Skeletal muscle tissue (tissue), 3 donors: ENCODE measurements at regions not wholly inside any gene's neighbourhood (a gene's known extent, or its start where the extent isn't known, plus 50 kb on each side); places are given as distances from the start of the nearest gene placed in this dataset.

Source experiments
- H3K27ac ChIP-seq: one replicate; pipeline ENCODE4 v1.7.0; 2013; ENCODE audit warnings: mild to moderate bottlenecking, low read depth, low read length, inconsistent platforms
- H3K27me3 ChIP-seq, 3 donors: one replicate each; pipeline ENCODE4 v1.7.0; 2013; ENCODE audit warnings: low read length in 3 of 3; ENCODE audit not compliant: control insufficient read depth in 3 of 3, insufficient read depth in 3 of 3
- H3K36me3 ChIP-seq, 3 donors: one replicate each; pipeline ENCODE4 v1.7.0; 2013; ENCODE audit warnings: low read length in 3 of 3; ENCODE audit not compliant: control insufficient read depth in 3 of 3, insufficient read depth in 3 of 3
- H3K4me1 ChIP-seq, 3 donors: one replicate each; pipeline ENCODE4 v1.7.0; 2013; ENCODE audit warnings: low read length in 3 of 3, mild to moderate bottlenecking in 3 of 3; ENCODE audit not compliant: control insufficient read depth in 3 of 3, insufficient read depth in 3 of 3
- H3K4me3 ChIP-seq, 3 donors: one replicate each; pipeline ENCODE4 v1.7.0; 2013; ENCODE audit warnings: low read length in 3 of 3
- H3K9ac ChIP-seq, 3 donors: one replicate each; pipeline ENCODE4 v1.7.0; 2013; ENCODE audit warnings: low read length in 3 of 3, mild to moderate bottlenecking in 3 of 3, moderate library complexity in 2 of 3, low read depth in 1 of 3
- H3K9me3 ChIP-seq, 3 donors: one replicate each; pipeline ENCODE4 v1.7.0; 2013; ENCODE audit warnings: low read length in 3 of 3; ENCODE audit not compliant: control insufficient read depth in 3 of 3
- donor health status: Osteomylitis.

GRCh38 chr6:41475737-41476357 is 70.3 kb upstream of the FOXP4 start:
- no peak overlapping the region for H3K9ac ChIP-seq

GRCh38 chr6:41476401-41476800 is 69.8 kb upstream of the FOXP4 start:
- no peak overlapping the region for H3K4me3 ChIP-seq
- H3K36me3 ChIP-seq = no peaks in the 10 kb centered on the region
- H3K27me3 ChIP-seq = peaks cover 5 to 20% (median 7%) of the 10 kb centered on the region in 3 donors
- no peaks in the 10 kb centered on the region for H3K9me3 ChIP-seq
- no peak overlapping the region for H3K27ac ChIP-seq
- H3K9ac ChIP-seq = no peak overlapping the region
- peaks cover 0 to 2% (median 0%) of the 10 kb centered on the region in 3 donors for H3K4me1 ChIP-seq

More at GRCh38 chr6:41475737-41476357, 70.3 kb upstream of the FOXP4 start:
- H3K27me3 ChIP-seq = peaks cover 11 to 24% (median 11%) of the 10 kb centered on the region in 3 donors
- H3K9me3 ChIP-seq = no peaks in the 10 kb centered on the region
- H3K36me3 ChIP-seq = no peaks in the 10 kb centered on the region
- no peak overlapping the region for H3K27ac ChIP-seq
- H3K4me3 ChIP-seq = no peak overlapping the region
- peaks cover 0 to 2% (median 0%) of the 10 kb centered on the region in 3 donors for H3K4me1 ChIP-seq

GRCh38 chr6:41477572-41477971 is 68.6 kb upstream of the FOXP4 start:
- Histone ChIP-seq H3K9ac (no peak overlapping the region), H3K27me3 (peaks cover 3 to 10% (median 3%) of the 10 kb centered on the region in 3 donors), H3K9me3 (no peaks in the 10 kb centered on the region), H3K27ac (no peak overlapping the region), H3K36me3 (no peaks in the 10 kb centered on the region), H3K4me1 (no peaks in the 10 kb centered on the region), H3K4me3 (no peak overlapping the region)

DNA sequence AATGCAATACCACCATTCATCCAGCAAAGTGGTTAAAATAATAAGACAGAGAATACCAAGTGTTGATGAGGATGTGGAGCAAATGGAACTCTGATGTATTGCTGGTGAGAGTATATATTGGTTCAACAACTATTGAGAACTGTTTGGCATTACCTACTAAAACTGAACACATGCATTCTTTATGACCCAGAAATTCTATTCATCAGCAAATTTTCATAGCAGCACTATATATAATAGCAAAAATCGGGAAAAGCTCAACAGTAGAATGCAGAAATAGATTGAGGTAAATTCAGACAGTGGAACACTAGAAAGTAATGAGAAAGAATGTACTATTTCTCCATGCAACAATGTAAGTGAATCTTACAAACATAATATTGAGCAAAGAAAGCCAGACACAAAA is 62.2 kb upstream of the FOXP4 start:
- Histone ChIP-seq H3K4me3 (no peak overlapping the region), H3K27ac (no peak overlapping the region), H3K27me3 (peaks cover 0 to 5% (median 0%) of the 10 kb centered on the region in 3 donors), H3K36me3 (no peaks in the 10 kb centered on the region), H3K9me3 (no peaks in the 10 kb centered on the region), H3K4me1 (peaks cover 0 to 5% (median 3%) of the 10 kb centered on the region in 3 donors), H3K9ac (no peak overlapping the region)

DNA sequence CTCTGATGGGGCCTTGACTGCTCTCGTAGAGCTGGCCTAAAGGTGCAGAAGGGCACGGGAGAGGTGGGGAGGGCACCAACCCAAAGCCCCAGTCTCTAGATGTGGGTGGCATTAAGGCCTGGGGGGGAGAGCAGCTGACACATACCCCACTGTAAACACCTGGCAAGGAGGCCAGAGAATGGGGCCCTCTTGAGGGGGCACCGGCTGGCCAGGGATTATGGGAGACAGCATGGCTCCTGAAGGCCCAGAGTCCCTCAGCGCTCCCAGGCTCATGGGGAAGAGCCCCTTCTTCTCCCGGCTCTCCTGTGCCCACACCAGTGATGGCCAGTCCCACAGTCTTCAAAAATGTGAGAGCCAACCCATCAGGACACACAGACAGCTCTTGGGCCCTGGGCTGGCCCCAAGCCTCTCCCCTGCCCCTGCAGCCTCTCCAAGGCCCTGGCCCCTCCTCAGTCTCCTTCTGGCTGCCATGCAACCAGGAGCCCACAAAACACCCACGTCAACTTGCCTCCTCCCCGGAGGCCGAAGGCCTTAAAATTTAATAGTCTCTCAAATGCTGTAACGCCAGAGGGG is 58.2 kb upstream of the FOXP4 start:
- Histone ChIP-seq H3K9me3 (no peaks in the 10 kb centered on the region), H3K4me3 (no peak overlapping the region), H3K36me3 (no peaks in the 10 kb centered on the region), H3K9ac (no peak overlapping the region), H3K27ac (no peak overlapping the region), H3K4me1 (peaks cover 0 to 8% (median 3%) of the 10 kb centered on the region in 3 donors), H3K27me3 (peaks cover 3 to 15% (median 7%) of the 10 kb centered on the region in 3 donors)

- H3K27ac ChIP-seq = peak overlapping the region; percentile 30
- H3K4me1 ChIP-seq = peaks cover 0 to 8% (median 3%) of the 10 kb centered on the region in 3 donors
- H3K4me3 ChIP-seq = no peak overlapping the region
- peaks cover 3 to 15% (median 7%) of the 10 kb centered on the region in 3 donors for H3K27me3 ChIP-seq
- no peak overlapping the region for H3K9ac ChIP-seq
- H3K9me3 ChIP-seq = no peaks in the 10 kb centered on the region
- H3K36me3 ChIP-seq = no peaks in the 10 kb centered on the region
These were observed 57.6 kb upstream of the FOXP4 start for GRCh38 chr6:41488433-41489119.

DNA sequence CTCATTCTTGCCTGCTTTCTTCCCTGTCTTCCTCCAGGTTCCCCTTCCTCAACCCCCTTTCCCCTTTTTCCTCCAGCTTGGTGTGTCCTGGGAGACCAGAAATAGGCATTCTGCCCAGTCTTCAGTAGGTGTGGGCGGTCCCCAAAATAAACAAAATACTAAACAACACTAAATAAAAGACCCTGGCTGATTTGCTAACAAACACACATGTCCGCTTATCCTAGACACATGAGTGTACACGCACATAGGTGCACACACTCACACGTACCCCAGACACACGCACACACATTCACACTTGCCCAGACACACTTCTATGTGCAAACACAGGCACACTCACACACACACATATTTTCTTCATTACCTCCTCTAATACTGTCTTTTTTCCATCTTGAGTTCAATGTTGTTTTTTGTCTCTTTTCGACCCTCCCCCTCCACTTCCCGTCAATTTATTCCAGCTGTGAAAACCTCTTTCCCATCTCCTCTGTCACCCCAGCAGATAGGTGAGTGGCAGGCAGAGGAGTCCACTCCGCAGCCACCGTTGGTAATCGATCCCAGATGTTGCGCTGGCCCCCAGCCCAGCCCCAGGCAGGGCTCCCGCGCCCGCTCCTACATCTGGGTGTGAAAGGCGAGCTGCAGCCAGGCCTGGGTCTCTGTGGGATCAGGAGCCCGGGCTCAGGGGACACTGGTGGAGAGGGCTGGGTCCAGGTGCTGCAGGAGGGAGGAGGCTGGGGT is 56.9 kb upstream of the FOXP4 start:
- Histone ChIP-seq H3K4me3 (no peak overlapping the region), H3K27me3 (peaks cover 3 to 21% (median 11%) of the 10 kb centered on the region in 3 donors), H3K9ac (no peak overlapping the region), H3K36me3 (no peaks in the 10 kb centered on the region), H3K27ac (peak overlapping the region; percentile 30), H3K4me1 (peaks cover 0 to 8% (median 3%) of the 10 kb centered on the region in 3 donors), H3K9me3 (no peaks in the 10 kb centered on the region)

- no peaks in the 10 kb centered on the region for H3K36me3 ChIP-seq
- no peak overlapping the region for H3K27ac ChIP-seq
- H3K9ac ChIP-seq = no peak overlapping the region
- no peak overlapping the region for H3K4me3 ChIP-seq
- H3K27me3 ChIP-seq = peaks cover 3 to 22% (median 16%) of the 10 kb centered on the region in 3 donors
- H3K9me3 ChIP-seq = no peaks in the 10 kb centered on the region
- peaks cover 0 to 8% (median 3%) of the 10 kb centered on the region in 3 donors for H3K4me1 ChIP-seq
These were observed 53.8 kb upstream of the FOXP4 start for GRCh38 chr6:41492261-41492891.

DNA sequence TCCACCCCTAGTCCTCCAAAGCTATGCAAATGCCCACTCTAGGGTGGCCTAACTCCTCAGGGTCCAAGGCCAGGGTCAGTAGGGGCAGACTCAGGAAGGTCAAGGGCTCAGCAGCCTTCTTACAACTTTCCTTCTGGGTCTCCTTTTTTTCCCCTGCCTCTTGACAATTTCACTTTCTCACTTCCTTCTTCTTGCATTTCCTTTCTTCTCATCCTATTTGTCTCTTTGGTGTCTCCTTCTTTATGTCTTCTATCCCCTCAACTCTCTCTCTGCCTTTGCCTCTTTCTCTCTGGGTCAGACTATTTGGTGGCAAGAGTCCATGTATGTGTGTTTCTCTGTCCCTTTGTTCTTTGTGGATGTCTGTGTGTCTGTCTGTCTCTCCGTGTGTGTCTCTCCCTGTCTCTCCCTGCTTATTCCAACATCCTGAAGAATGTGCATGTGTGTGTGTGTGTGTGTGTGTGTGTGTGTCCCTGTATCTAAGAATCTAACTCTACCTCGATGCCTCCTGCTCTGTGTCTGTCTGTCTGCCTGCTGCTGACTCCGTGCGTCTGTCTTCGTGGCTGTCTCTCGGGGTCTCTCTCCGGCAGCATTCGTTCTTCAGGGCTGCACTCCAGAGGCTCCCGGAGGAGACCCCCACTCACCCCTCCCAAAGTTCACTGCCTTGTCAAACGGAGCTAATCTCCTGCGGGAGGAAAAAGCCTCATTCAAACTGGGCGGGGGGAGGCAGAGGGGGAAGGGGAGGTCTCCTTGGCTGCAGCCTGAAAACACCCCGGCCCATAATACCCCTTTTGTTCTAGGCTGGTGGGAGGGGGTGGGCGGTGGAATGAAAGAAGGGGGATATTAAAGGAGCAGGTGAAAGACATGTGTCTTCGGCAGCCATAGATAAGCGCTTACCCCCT is 51.7 kb upstream of the FOXP4 start:
- H3K9ac ChIP-seq = no peak overlapping the region
- no peaks in the 10 kb centered on the region for H3K36me3 ChIP-seq
- H3K4me3 ChIP-seq = no peak overlapping the region
- H3K4me1 ChIP-seq = peaks cover 0 to under 1% (median 0%) of the 10 kb centered on the region in 3 donors
- no peak overlapping the region for H3K27ac ChIP-seq
- peaks cover 3 to 25% (median 16%) of the 10 kb centered on the region in 3 donors for H3K27me3 ChIP-seq
- H3K9me3 ChIP-seq = no peaks in the 10 kb centered on the region
